Tibial artery (tissue), 4 donors: ENCODE measurements at regions not wholly inside any gene's neighbourhood (a gene's known extent, or its start where the extent isn't known, plus 50 kb on each side); places are given as distances from the start of the nearest gene placed in this dataset.
A peak's percentile ranks its signal among the peaks of the same experiment; 100 is the strongest.

Experiments
- DNase-seq, 2 donors: peaks; one replicate each; pipeline ENCODE4 v3.0.0-alpha.2; 2019
- H3K27ac ChIP-seq, 2 donors: fragments of 200-600 bp; sonication (generic) in 1 of 2; 1 replicate in 1 of 2; 2 replicates in 1 of 2; pipeline ENCODE4 v1.5.1; 2018 to 2019; ENCODE audit warnings: mild to moderate bottlenecking in 1 of 2
- H3K27me3 ChIP-seq, 2 donors: fragments of 200-600 bp; sonication (generic) in 1 of 2; one replicate each; pipeline versions ENCODE4 v1.5.1 to v1.6.0; 2016 to 2019
- H3K36me3 ChIP-seq, 3 donors: fragments of 200-600 bp; sonication (generic) in 2 of 3; one replicate each; pipeline ENCODE4 v1.5.1; 2016 to 2019; ENCODE audit warnings: mild to moderate bottlenecking in 2 of 3
- H3K4me1 ChIP-seq, 4 donors: fragments of 200-600 bp; sonication (generic) in 2 of 4; 1 replicate in 3 of 4; 2 replicates in 1 of 4; pipeline ENCODE4 v1.5.1; 2016 to 2019
- H3K4me3 ChIP-seq, 2 donors: fragments of 200-600 bp; sonication (generic) in 1 of 2; 1 replicate in 1 of 2; 2 replicates in 1 of 2; pipeline ENCODE4 v1.5.1; 2018 to 2019; ENCODE audit warnings: mild to moderate bottlenecking in 2 of 2
- H3K9me3 ChIP-seq, 3 donors: fragments of 200-600 bp; sonication (generic) in 1 of 3; one replicate each; pipeline ENCODE4 v1.5.1; 2016 to 2019
- CTCF ChIP-seq, 2 experiments: fragments of 200-600 bp in 1 of 2; fragments of 450-650 bp in 1 of 2; IDR thresholded peaks; one replicate each; pipeline ENCODE4 v1.5.1; 2017 to 2019; ENCODE audit warnings: antibody characterized with exemption in 2 of 2, mild to moderate bottlenecking in 1 of 2, moderate library complexity in 1 of 2
- intact Hi-C: fragments of 100-400 bp; cut with DNase I; formaldehyde crosslinking; loops from one replicate; pipeline ENCODE4 v1.15.0; 2023; ENCODE audit warnings: low total_unique reads

GRCh38 chr14:53381895-53382294 lies 228.8 kb upstream of the DDHD1 start:
- no peaks in the 10 kb centered on the region for H3K36me3 ChIP-seq
- no peak overlapping the region for H3K27ac ChIP-seq
- no peak for TF ChIP-seq CTCF (IDR thresholded peaks at IDR 0.05)
- H3K9me3 ChIP-seq, result no peaks in the 10 kb centered on the region
- H3K27me3 ChIP-seq, result no peaks in the 10 kb centered on the region
- H3K4me1 ChIP-seq, result peaks cover 0 to 29% (median 6%) of the 10 kb centered on the region in 4 donors
- DNase-seq, result no peak
- no peak overlapping the region for H3K4me3 ChIP-seq
- intact Hi-C loops, result no loop called here

GRCh38 chr14:53380867-53381225 lies 227.7 kb upstream of the DDHD1 start:
- H3K9me3 ChIP-seq, result no peaks in the 10 kb centered on the region
- H3K27me3 ChIP-seq, result no peaks in the 10 kb centered on the region
- peaks cover 0 to 40% (median 8%) of the 10 kb centered on the region in 4 donors for H3K4me1 ChIP-seq
- intact Hi-C loops, result no loop called here
- TF ChIP-seq CTCF (IDR thresholded peaks at IDR 0.05), result no peak
- no peak overlapping the region for H3K4me3 ChIP-seq
- DNase-seq, result no peak
- no peaks in the 10 kb centered on the region for H3K36me3 ChIP-seq
- no peak overlapping the region for H3K27ac ChIP-seq

- intact Hi-C loops, result no loop called here
- Histone ChIP-seq H3K4me1 (peaks cover 0 to 46% (median 8%) of the 10 kb centered on the region in 4 donors), H3K27me3 (no peaks in the 10 kb centered on the region), H3K27ac (no peak overlapping the region), H3K4me3 (no peak overlapping the region), H3K9me3 (no peaks in the 10 kb centered on the region), H3K36me3 (no peaks in the 10 kb centered on the region)
- DNase-seq, result no peak
- no peak for TF ChIP-seq CTCF (IDR thresholded peaks at IDR 0.05)
Measured at GRCh38 chr14:53380052-53380866, 227.1 kb upstream of the DDHD1 start.

GRCh38 chr14:53378142-53378541 lies 225.0 kb upstream of the DDHD1 start:
- no peak for TF ChIP-seq CTCF (IDR thresholded peaks at IDR 0.05)
- Histone ChIP-seq H3K4me3 (no peak overlapping the region), H3K4me1 (peaks cover 0 to 39% (median 6%) of the 10 kb centered on the region in 4 donors), H3K36me3 (no peaks in the 10 kb centered on the region), H3K9me3 (no peaks in the 10 kb centered on the region), H3K27ac (no peak overlapping the region), H3K27me3 (no peaks in the 10 kb centered on the region)
- intact Hi-C loops, result no loop called here
- DNase-seq, result no peak

GRCh38 chr14:53376064-53376463 lies 222.9 kb upstream of the DDHD1 start:
- Histone ChIP-seq H3K27me3 (no peaks in the 10 kb centered on the region), H3K4me3 (no peak overlapping the region), H3K9me3 (no peaks in the 10 kb centered on the region), H3K36me3 (no peaks in the 10 kb centered on the region), H3K27ac (peak overlapping the region in 1 of 2 donors; percentile 17), H3K4me1 (peaks cover 0 to 29% (median 5%) of the 10 kb centered on the region in 4 donors)
- intact Hi-C loops, result no loop called here
- no peak for DNase-seq
- no peak for TF ChIP-seq CTCF (IDR thresholded peaks at IDR 0.05)
